Fibroblast of lung (primary cell): ENCODE measurements at regions not wholly inside any gene's neighbourhood (a gene's known extent, or its start where the extent isn't known, plus 50 kb on each side); places are given as distances from the start of the nearest gene placed in this dataset.
A peak's percentile ranks its signal among the peaks of the same experiment; 100 is the strongest.

Source experiments
- DNase-seq, 2 donors: peaks; one replicate each; pipeline versions ENCODE4 v3.0.0 to v3.0.0-alpha.2; 2010; ENCODE audit warnings: low read depth in 2 of 2
- H2AFZ ChIP-seq: 2 replicates; pipeline ENCODE4 v1.5.1; 2012; ENCODE audit warnings: low read length, control low read depth, inconsistent platforms
- H3K27ac ChIP-seq: 2 replicates; pipeline ENCODE4 v1.5.1; 2011; ENCODE audit warnings: low read length, control low read depth; ENCODE audit not compliant: insufficient read depth
- H3K27me3 ChIP-seq: 2 replicates; pipeline ENCODE4 v1.5.1; 2011; ENCODE audit warnings: mild to moderate bottlenecking, low read length; ENCODE audit not compliant: control insufficient read depth, insufficient read depth
- H3K36me3 ChIP-seq: 2 replicates; pipeline ENCODE4 v1.5.1; 2011; ENCODE audit warnings: low read length; ENCODE audit not compliant: control insufficient read depth, insufficient read depth
- H3K4me1 ChIP-seq: 2 replicates; pipeline ENCODE4 v1.5.1; 2011; ENCODE audit warnings: low read length; ENCODE audit not compliant: control insufficient read depth, insufficient read depth; ENCODE audit errors: extremely low read depth
- H3K4me2 ChIP-seq: 2 replicates; pipeline ENCODE4 v1.5.1; 2011; ENCODE audit warnings: low read length, control low read depth; ENCODE audit not compliant: insufficient read depth; ENCODE audit errors: extremely low read depth
- H3K4me3 ChIP-seq, 4 experiments: fragments of 200-600 bp in 1 of 4; sonication (generic) in 1 of 4; replicated peaks in 1 of 4; 2 replicates each; pipeline ENCODE4 v1.5.1; 2011 to 2016; ENCODE audit warnings: low read length in 4 of 4, low read depth in 3 of 4, mild to moderate bottlenecking in 3 of 4, control low read depth in 2 of 4, inconsistent platforms in 1 of 4, mixed read lengths in 1 of 4; ENCODE audit not compliant: insufficient read depth in 1 of 4; ENCODE audit errors: control extremely low read depth in 1 of 4
- H3K79me2 ChIP-seq: 2 replicates; pipeline ENCODE4 v1.5.1; 2012; ENCODE audit warnings: mild to moderate bottlenecking, low read length, inconsistent platforms; ENCODE audit not compliant: control insufficient read depth, insufficient read depth
- H3K9ac ChIP-seq: 2 replicates; pipeline ENCODE4 v1.5.1; 2011; ENCODE audit warnings: mild to moderate bottlenecking, low read length, control low read depth; ENCODE audit not compliant: insufficient read depth
- H3K9me3 ChIP-seq: 2 replicates; pipeline ENCODE4 v1.5.1; 2012; ENCODE audit warnings: low read depth, low read length; ENCODE audit not compliant: control insufficient read depth, insufficient read depth
- H4K20me1 ChIP-seq: 2 replicates; pipeline ENCODE4 v1.5.1; 2011; ENCODE audit warnings: low read length; ENCODE audit not compliant: control insufficient read depth, insufficient read depth; ENCODE audit errors: extremely low read depth
- CTCF ChIP-seq, 2 donors: IDR thresholded peaks in 1 of 2; conservative IDR thresholded peaks in 1 of 2; 1 replicate in 1 of 2; 2 replicates in 1 of 2; pipeline ENCODE4 v1.5.1; 2011 to 2012; ENCODE audit warnings: low read length in 2 of 2, control low read depth in 1 of 2, inconsistent platforms in 1 of 2, low read depth in 1 of 2, mild to moderate bottlenecking in 1 of 2
- EZH2 ChIP-seq: IDR thresholded peaks from 2 replicates; pipeline ENCODE4 v1.5.1; 2012; ENCODE audit warnings: low read length, control low read depth, mild to moderate bottlenecking; ENCODE audit errors: missing control alignments

- peak in 1 of 2 donors; percentile 27 for DNase-seq
- H2AFZ ChIP-seq: no peak overlapping the region
- no peaks in the 10 kb centered on the region for H3K36me3 ChIP-seq
- no peaks in the 10 kb centered on the region for H3K9me3 ChIP-seq
- no peak for TF ChIP-seq EZH2
- no peak for TF ChIP-seq CTCF (conservative IDR thresholded peaks at IDR 0.05 in 1 of 2, IDR thresholded peaks at IDR 0.05 in 1 of 2; ENCODE audit: low read depth in 1 of 2, low read length in 2 of 2)
- no peaks in the 10 kb centered on the region for H4K20me1 ChIP-seq
- no peak overlapping the region for H3K27ac ChIP-seq
- H3K4me2 ChIP-seq: no peak overlapping the region
- H3K4me3 ChIP-seq: no peak overlapping the region
- no peaks in the 10 kb centered on the region for H3K27me3 ChIP-seq
- H3K79me2 ChIP-seq: no peaks in the 10 kb centered on the region
- H3K4me1 ChIP-seq: no peaks in the 10 kb centered on the region
- H3K9ac ChIP-seq: no peak overlapping the region
Observed at GRCh38 chr7:115869801-115870200, 160.8 kb downstream of the TFEC start.

- H3K4me3 ChIP-seq: no peak overlapping the region
- no peaks in the 10 kb centered on the region for H3K27me3 ChIP-seq
- no peak for TF ChIP-seq CTCF (conservative IDR thresholded peaks at IDR 0.05 in 1 of 2, IDR thresholded peaks at IDR 0.05 in 1 of 2; ENCODE audit: low read depth in 1 of 2, low read length in 2 of 2)
- TF ChIP-seq EZH2: no peak
- H3K27ac ChIP-seq: no peak overlapping the region
- no peaks in the 10 kb centered on the region for H3K4me1 ChIP-seq
- H3K79me2 ChIP-seq: no peaks in the 10 kb centered on the region
- H3K9me3 ChIP-seq: no peaks in the 10 kb centered on the region
- H3K4me2 ChIP-seq: no peak overlapping the region
- no peaks in the 10 kb centered on the region for H4K20me1 ChIP-seq
- DNase-seq: peak; percentile 1 to 51
- H3K9ac ChIP-seq: no peak overlapping the region
- no peak overlapping the region for H2AFZ ChIP-seq
- H3K36me3 ChIP-seq: no peaks in the 10 kb centered on the region
Observed at GRCh38 chr7:115869190-115869589, 161.4 kb downstream of the TFEC start.

- TF ChIP-seq EZH2 (no peak), CTCF (conservative IDR thresholded peaks at IDR 0.05 in 1 of 2, IDR thresholded peaks at IDR 0.05 in 1 of 2; ENCODE audit: low read depth in 1 of 2, low read length in 2 of 2) (no peak)
- no peak overlapping the region for H2AFZ ChIP-seq
- H3K9ac ChIP-seq: no peak overlapping the region
- no peak overlapping the region for H3K4me3 ChIP-seq
- H3K4me1 ChIP-seq: no peaks in the 10 kb centered on the region
- no peak overlapping the region for H3K4me2 ChIP-seq
- no peak overlapping the region for H3K27ac ChIP-seq
- no peaks in the 10 kb centered on the region for H4K20me1 ChIP-seq
- H3K79me2 ChIP-seq: no peaks in the 10 kb centered on the region
- no peaks in the 10 kb centered on the region for H3K36me3 ChIP-seq
- no peaks in the 10 kb centered on the region for H3K27me3 ChIP-seq
- no peak for DNase-seq
- no peaks in the 10 kb centered on the region for H3K9me3 ChIP-seq
Observed at GRCh38 chr7:115868369-115868768, 162.2 kb downstream of the TFEC start.
